Liver (tissue), 8 donors: ENCODE measurements at regions not wholly inside any gene's neighbourhood (a gene's known extent, or its start where the extent isn't known, plus 50 kb on each side); places are given as distances from the start of the nearest gene placed in this dataset.

Source experiments
- DNase-seq: peaks from one replicate; pipeline ENCODE4 v3.0.0-alpha.2; 2017; ENCODE audit warnings: low spot score
- H3K27ac ChIP-seq, 2 donors: one replicate each; pipeline ENCODE4 v1.7.0; 2013; ENCODE audit warnings: inconsistent platforms in 2 of 2, low read length in 2 of 2, control low read depth in 1 of 2, low read depth in 1 of 2, mild to moderate bottlenecking in 1 of 2
- H3K27me3 ChIP-seq, 4 donors: one replicate each; pipeline versions ENCODE4 v1.6.1 to v1.7.0; 2013; ENCODE audit warnings: low read length in 3 of 4, inconsistent platforms in 1 of 4, mild to moderate bottlenecking in 1 of 4, moderate library complexity in 1 of 4; ENCODE audit not compliant: control insufficient read depth in 4 of 4, insufficient read depth in 4 of 4
- H3K36me3 ChIP-seq, 4 donors: one replicate each; pipeline versions ENCODE4 v1.6.1 to v1.7.0; 2013; ENCODE audit warnings: low read length in 3 of 4, mild to moderate bottlenecking in 3 of 4, low read depth in 1 of 4, moderate library complexity in 1 of 4; ENCODE audit not compliant: control insufficient read depth in 4 of 4, insufficient read depth in 3 of 4
- H3K4me1 ChIP-seq, 4 donors: one replicate each; pipeline versions ENCODE4 v1.6.1 to v1.7.0; 2013; ENCODE audit warnings: low read length in 3 of 4, mild to moderate bottlenecking in 3 of 4, moderate library complexity in 1 of 4; ENCODE audit not compliant: control insufficient read depth in 4 of 4, insufficient read depth in 4 of 4
- H3K4me3 ChIP-seq, 3 donors: one replicate each; pipeline versions ENCODE4 v1.6.1 to v1.7.0; 2013; ENCODE audit warnings: low read length in 3 of 3, control low read depth in 1 of 3, low read depth in 1 of 3, mild to moderate bottlenecking in 1 of 3
- H3K9ac ChIP-seq, 2 donors: one replicate each; pipeline ENCODE4 v1.7.0; 2013; ENCODE audit warnings: low read length in 2 of 2, mild to moderate bottlenecking in 2 of 2, moderate library complexity in 2 of 2, control low read depth in 1 of 2, low read depth in 1 of 2
- H3K9me3 ChIP-seq, 4 donors: one replicate each; pipeline versions ENCODE4 v1.6.1 to v1.7.0; 2013; ENCODE audit warnings: low read length in 3 of 4; ENCODE audit not compliant: control insufficient read depth in 4 of 4
- EGR1 ChIP-seq, 2 donors: IDR thresholded peaks; 2 replicates each; pipeline ENCODE4 v1.6.1; 2016 to 2018; ENCODE audit warnings: antibody characterized with exemption in 2 of 2, low read depth in 2 of 2
- FOXA1 ChIP-seq: IDR thresholded peaks from 2 replicates; pipeline ENCODE4 v1.6.1; 2016; ENCODE audit warnings: antibody characterized with exemption
- FOXA2 ChIP-seq: IDR thresholded peaks from 2 replicates; pipeline ENCODE4 v1.6.1; 2016; ENCODE audit warnings: antibody characterized with exemption
- GABPA ChIP-seq, 2 donors: IDR thresholded peaks in 1 of 2; conservative IDR thresholded peaks in 1 of 2; 2 replicates each; pipeline ENCODE4 v1.6.1; 2016; ENCODE audit warnings: antibody characterized with exemption in 2 of 2, mild to moderate bottlenecking in 1 of 2, moderate library complexity in 1 of 2
- HNF4A ChIP-seq, 2 donors: conservative IDR thresholded peaks; 2 replicates each; pipeline ENCODE4 v1.6.1; 2016; ENCODE audit warnings: antibody characterized with exemption in 2 of 2, mild to moderate bottlenecking in 2 of 2
- HNF4G ChIP-seq: IDR thresholded peaks from 2 replicates; pipeline ENCODE4 v1.6.1; 2016; ENCODE audit warnings: antibody characterized with exemption
- JUND ChIP-seq, 2 donors: IDR thresholded peaks; 2 replicates each; pipeline ENCODE4 v1.6.1; 2016; ENCODE audit warnings: antibody characterized with exemption in 2 of 2
- NR2F2 ChIP-seq: IDR thresholded peaks from 2 replicates; pipeline ENCODE4 v1.6.1; 2016; ENCODE audit warnings: antibody characterized with exemption
- RAD21 ChIP-seq, 2 donors: IDR thresholded peaks; 2 replicates each; pipeline ENCODE4 v1.6.1; 2016; ENCODE audit warnings: antibody characterized with exemption in 2 of 2, mild to moderate bottlenecking in 2 of 2
- RXRA ChIP-seq, 2 donors: IDR thresholded peaks; 2 replicates each; pipeline ENCODE4 v1.6.1; 2017 to 2018; ENCODE audit warnings: antibody characterized with exemption in 2 of 2, mild to moderate bottlenecking in 1 of 2
- SP1 ChIP-seq: IDR thresholded peaks from 2 replicates; pipeline ENCODE4 v1.6.1; 2018; ENCODE audit warnings: antibody characterized with exemption, mild to moderate bottlenecking
- TAF1 ChIP-seq: conservative IDR thresholded peaks from 2 replicates; pipeline ENCODE4 v1.6.1; 2016; ENCODE audit warnings: antibody characterized with exemption, mild to moderate bottlenecking
- YY1 ChIP-seq: IDR thresholded peaks from 2 replicates; pipeline ENCODE4 v1.6.1; 2016; ENCODE audit warnings: antibody characterized with exemption, mild to moderate bottlenecking
- WGBS: extraction: QIAGEN DNeasy Blood & Tissue Kit; methylation state at CpG from one replicate; pipeline ENCODE4 v1.1.7; 2013; 5-methylcytosine and 5-hydroxymethylcytosine counted together
- TF ChIP-seq, protein P1 (sequence below): IDR thresholded peaks from 2 replicates; pipeline ENCODE4 v1.6.1; 2016; ENCODE audit warnings: antibody characterized with exemption
- TF ChIP-seq, protein P2 (sequence below): IDR thresholded peaks from 2 replicates; pipeline ENCODE4 v1.6.1; 2016; ENCODE audit warnings: antibody characterized with exemption
- TF ChIP-seq, protein P3 (sequence below): fragments of 150-350 bp; IDR thresholded peaks from 2 replicates; pipeline ENCODE4 v1.5.1; 2017; ENCODE audit warnings: improper control_type of control experiment, low read depth, low read length; ENCODE audit not compliant: missing input control
- TF ChIP-seq, protein P4 (sequence below): IDR thresholded peaks from 2 replicates; pipeline ENCODE4 v1.6.1; 2016; ENCODE audit warnings: antibody characterized with exemption, mild to moderate bottlenecking
- TF ChIP-seq, protein P5 (sequence below): IDR thresholded peaks from 2 replicates; pipeline ENCODE4 v1.6.1; 2016; ENCODE audit warnings: antibody characterized with exemption
- donor health status: healthy.
- donor health status: healthy.
- donor health status: healthy.
- donor health status: healthy.
- donor health status: healthy.

DNA sequence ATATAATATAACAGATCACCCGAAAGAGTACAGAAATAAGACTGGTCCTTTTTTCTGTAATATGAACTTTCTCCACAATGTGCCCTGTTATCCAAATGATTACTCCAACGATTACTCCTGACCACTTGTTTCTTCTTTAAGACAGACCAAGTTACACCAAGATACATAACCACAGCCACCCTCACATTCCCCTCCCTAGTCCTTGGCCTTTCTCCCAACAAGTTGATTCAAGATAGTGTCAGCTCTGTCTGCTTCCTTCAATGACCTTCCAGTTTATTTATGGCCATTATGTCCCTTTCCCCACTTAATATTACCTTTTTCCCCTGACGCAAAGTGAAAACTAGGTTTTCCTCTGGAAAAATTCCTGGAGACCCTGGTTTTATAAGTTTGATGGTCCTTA lies 397.2 kb downstream of the FAM47B start (continued):
- no peak for TF ChIP-seq GABPA (IDR thresholded peaks at IDR 0.05 in 1 of 2, conservative IDR thresholded peaks at IDR 0.05 in 1 of 2)

DNA sequence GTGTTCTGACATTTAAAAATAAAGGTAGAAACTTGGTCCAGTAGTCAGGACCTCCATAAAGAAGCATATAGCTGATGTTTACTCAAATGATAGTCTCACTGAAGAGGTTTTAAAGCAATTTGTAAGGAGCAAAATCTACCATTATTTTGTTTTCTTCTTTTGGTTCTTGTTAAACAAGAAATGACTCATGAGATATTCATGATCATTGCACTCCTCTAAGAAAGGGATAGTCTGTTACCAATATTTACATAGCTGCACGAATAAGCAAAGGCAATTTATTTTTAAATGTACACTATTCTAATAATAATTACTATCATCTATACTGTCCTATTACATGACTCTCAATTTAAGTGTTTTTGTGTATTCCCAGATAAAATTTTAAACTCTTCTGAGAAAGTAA lies 397.9 kb downstream of the FAM47B start:
- Histone ChIP-seq H3K9me3 (no peaks in the 10 kb centered on the region), H3K27me3 (peaks cover 0 to 3% (median 0%) of the 10 kb centered on the region in 4 donors), H3K36me3 (no peaks in the 10 kb centered on the region), H3K4me1 (no peaks in the 10 kb centered on the region), H3K4me3 (no peak overlapping the region), H3K27ac (no peak overlapping the region), H3K9ac (no peak overlapping the region)
- 72% methylated on average over 1 of the region's 1 CpG for WGBS
- DNase-seq: no peak
- TF ChIP-seq, protein P1, sequence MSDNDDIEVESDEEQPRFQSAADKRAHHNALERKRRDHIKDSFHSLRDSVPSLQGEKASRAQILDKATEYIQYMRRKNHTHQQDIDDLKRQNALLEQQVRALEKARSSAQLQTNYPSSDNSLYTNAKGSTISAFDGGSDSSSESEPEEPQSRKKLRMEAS: no peak
- TF ChIP-seq TAF1 (no peak), GABPA (IDR thresholded peaks at IDR 0.05 in 1 of 2, conservative IDR thresholded peaks at IDR 0.05 in 1 of 2) (no peak), JUND (IDR thresholded peaks at IDR 0.05) (no peak), SP1 (no peak), HNF4A (conservative IDR thresholded peaks at IDR 0.05) (no peak), EGR1 (IDR thresholded peaks at IDR 0.05; ENCODE audit: low read depth in 2 of 2) (no peak), FOXA1 (no peak), RXRA (IDR thresholded peaks at IDR 0.05) (no peak), NR2F2 (no peak), RAD21 (IDR thresholded peaks at IDR 0.05) (no peak), HNF4G (no peak), YY1 (no peak), FOXA2 (no peak)
- TF ChIP-seq, protein P2, sequence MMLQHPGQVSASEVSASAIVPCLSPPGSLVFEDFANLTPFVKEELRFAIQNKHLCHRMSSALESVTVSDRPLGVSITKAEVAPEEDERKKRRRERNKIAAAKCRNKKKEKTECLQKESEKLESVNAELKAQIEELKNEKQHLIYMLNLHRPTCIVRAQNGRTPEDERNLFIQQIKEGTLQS: no peak
- TF ChIP-seq, protein P3, sequence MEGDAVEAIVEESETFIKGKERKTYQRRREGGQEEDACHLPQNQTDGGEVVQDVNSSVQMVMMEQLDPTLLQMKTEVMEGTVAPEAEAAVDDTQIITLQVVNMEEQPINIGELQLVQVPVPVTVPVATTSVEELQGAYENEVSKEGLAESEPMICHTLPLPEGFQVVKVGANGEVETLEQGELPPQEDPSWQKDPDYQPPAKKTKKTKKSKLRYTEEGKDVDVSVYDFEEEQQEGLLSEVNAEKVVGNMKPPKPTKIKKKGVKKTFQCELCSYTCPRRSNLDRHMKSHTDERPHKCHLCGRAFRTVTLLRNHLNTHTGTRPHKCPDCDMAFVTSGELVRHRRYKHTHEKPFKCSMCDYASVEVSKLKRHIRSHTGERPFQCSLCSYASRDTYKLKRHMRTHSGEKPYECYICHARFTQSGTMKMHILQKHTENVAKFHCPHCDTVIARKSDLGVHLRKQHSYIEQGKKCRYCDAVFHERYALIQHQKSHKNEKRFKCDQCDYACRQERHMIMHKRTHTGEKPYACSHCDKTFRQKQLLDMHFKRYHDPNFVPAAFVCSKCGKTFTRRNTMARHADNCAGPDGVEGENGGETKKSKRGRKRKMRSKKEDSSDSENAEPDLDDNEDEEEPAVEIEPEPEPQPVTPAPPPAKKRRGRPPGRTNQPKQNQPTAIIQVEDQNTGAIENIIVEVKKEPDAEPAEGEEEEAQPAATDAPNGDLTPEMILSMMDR: no peak
- TF ChIP-seq, protein P4, sequence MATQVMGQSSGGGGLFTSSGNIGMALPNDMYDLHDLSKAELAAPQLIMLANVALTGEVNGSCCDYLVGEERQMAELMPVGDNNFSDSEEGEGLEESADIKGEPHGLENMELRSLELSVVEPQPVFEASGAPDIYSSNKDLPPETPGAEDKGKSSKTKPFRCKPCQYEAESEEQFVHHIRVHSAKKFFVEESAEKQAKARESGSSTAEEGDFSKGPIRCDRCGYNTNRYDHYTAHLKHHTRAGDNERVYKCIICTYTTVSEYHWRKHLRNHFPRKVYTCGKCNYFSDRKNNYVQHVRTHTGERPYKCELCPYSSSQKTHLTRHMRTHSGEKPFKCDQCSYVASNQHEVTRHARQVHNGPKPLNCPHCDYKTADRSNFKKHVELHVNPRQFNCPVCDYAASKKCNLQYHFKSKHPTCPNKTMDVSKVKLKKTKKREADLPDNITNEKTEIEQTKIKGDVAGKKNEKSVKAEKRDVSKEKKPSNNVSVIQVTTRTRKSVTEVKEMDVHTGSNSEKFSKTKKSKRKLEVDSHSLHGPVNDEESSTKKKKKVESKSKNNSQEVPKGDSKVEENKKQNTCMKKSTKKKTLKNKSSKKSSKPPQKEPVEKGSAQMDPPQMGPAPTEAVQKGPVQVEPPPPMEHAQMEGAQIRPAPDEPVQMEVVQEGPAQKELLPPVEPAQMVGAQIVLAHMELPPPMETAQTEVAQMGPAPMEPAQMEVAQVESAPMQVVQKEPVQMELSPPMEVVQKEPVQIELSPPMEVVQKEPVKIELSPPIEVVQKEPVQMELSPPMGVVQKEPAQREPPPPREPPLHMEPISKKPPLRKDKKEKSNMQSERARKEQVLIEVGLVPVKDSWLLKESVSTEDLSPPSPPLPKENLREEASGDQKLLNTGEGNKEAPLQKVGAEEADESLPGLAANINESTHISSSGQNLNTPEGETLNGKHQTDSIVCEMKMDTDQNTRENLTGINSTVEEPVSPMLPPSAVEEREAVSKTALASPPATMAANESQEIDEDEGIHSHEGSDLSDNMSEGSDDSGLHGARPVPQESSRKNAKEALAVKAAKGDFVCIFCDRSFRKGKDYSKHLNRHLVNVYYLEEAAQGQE: no peak
- TF ChIP-seq, protein P5, sequence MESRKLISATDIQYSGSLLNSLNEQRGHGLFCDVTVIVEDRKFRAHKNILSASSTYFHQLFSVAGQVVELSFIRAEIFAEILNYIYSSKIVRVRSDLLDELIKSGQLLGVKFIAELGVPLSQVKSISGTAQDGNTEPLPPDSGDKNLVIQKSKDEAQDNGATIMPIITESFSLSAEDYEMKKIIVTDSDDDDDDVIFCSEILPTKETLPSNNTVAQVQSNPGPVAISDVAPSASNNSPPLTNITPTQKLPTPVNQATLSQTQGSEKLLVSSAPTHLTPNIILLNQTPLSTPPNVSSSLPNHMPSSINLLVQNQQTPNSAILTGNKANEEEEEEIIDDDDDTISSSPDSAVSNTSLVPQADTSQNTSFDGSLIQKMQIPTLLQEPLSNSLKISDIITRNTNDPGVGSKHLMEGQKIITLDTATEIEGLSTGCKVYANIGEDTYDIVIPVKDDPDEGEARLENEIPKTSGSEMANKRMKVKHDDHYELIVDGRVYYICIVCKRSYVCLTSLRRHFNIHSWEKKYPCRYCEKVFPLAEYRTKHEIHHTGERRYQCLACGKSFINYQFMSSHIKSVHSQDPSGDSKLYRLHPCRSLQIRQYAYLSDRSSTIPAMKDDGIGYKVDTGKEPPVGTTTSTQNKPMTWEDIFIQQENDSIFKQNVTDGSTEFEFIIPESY: no peak
